Adrenal gland (tissue), 5 donors: ENCODE measurements at regions not wholly inside any gene's neighbourhood (a gene's known extent, or its start where the extent isn't known, plus 50 kb on each side); places are given as distances from the start of the nearest gene placed in this dataset.

ENCODE experiments used
- CTCF ChIP-seq, 6 experiments: fragments of 450-650 bp in 4 of 6; fragments of 200-600 bp in 2 of 6; sonication (generic) in 1 of 6; IDR thresholded peaks; 1 replicate in 5 of 6; 2 replicates in 1 of 6; pipeline versions ENCODE4 v1.5.1 to v1.8.0; 2016 to 2021; ENCODE audit warnings: antibody characterized with exemption in 6 of 6, mild to moderate bottlenecking in 2 of 6, moderate library complexity in 1 of 6
- POLR2A ChIP-seq, 2 donors: fragments of 450-650 bp; IDR thresholded peaks; one replicate each; pipeline ENCODE4 v1.6.1; 2017; ENCODE audit warnings: antibody characterized with exemption in 2 of 2, mild to moderate bottlenecking in 2 of 2, moderate library complexity in 1 of 2
- donor health status: DM: no; HTN: no; CAD: no.

- TF ChIP-seq CTCF (IDR thresholded peaks at IDR 0.05) (no peak), POLR2A (IDR thresholded peaks at IDR 0.05) (no peak)
Measured at GRCh38 chr14:97331058-97331457, 533.9 kb downstream of the VRK1 start.
